Thyroid gland (tissue), 4 donors: ENCODE measurements at regions not wholly inside any gene's neighbourhood (a gene's known extent, or its start where the extent isn't known, plus 50 kb on each side); places are given as distances from the start of the nearest gene placed in this dataset.

Experiments
- DNase-seq, 2 donors: peaks; one replicate each; pipeline ENCODE4 v3.0.0-alpha.2; 2019
- H3K27ac ChIP-seq, 3 donors: fragments of 200-600 bp; sonication (generic); 1 replicate in 2 of 3; 2 replicates in 1 of 3; pipeline ENCODE4 v1.5.1; 2016 to 2019; ENCODE audit warnings: mild to moderate bottlenecking in 1 of 3, moderate library complexity in 1 of 3
- H3K27me3 ChIP-seq: fragments of 200-600 bp; sonication (generic); one replicate; pipeline ENCODE4 v1.5.1; 2019
- H3K36me3 ChIP-seq, 2 donors: fragments of 200-600 bp; sonication (generic); one replicate each; pipeline ENCODE4 v1.5.1; 2016 to 2019
- H3K4me1 ChIP-seq, 2 donors: fragments of 200-600 bp; sonication (generic); one replicate each; pipeline ENCODE4 v1.5.1; 2017 to 2019
- H3K4me3 ChIP-seq, 3 donors: fragments of 200-600 bp; sonication (generic); replicated peaks in 1 of 3; 1 replicate in 2 of 3; 2 replicates in 1 of 3; pipeline ENCODE4 v1.5.1; 2016; ENCODE audit warnings: mild to moderate bottlenecking in 1 of 3
- H3K9me3 ChIP-seq: fragments of 200-600 bp; sonication (generic); one replicate; pipeline ENCODE4 v1.5.1; 2017
- CTCF ChIP-seq, 6 experiments: fragments of 200-600 bp in 3 of 6; fragments of 450-650 bp in 3 of 6; sonication (generic) in 3 of 6; IDR thresholded peaks; one replicate each; pipeline ENCODE4 v1.5.1; 2016 to 2019; ENCODE audit warnings: antibody characterized with exemption in 6 of 6, mild to moderate bottlenecking in 2 of 6, inconsistent platforms in 1 of 6, moderate library complexity in 1 of 6
- POLR2A ChIP-seq, 2 donors: fragments of 450-650 bp; IDR thresholded peaks; one replicate each; pipeline ENCODE4 v1.6.1; 2017; ENCODE audit warnings: antibody characterized with exemption in 2 of 2, mild to moderate bottlenecking in 2 of 2, moderate library complexity in 1 of 2
- whole genome bisulfite sequencing, 2 donors: methylation state at CpG; one replicate each; pipeline ENCODE4 v1.1.5; 2017; 5-methylcytosine and 5-hydroxymethylcytosine counted together
- intact Hi-C: fragments of 100-400 bp; cut with DNase I; formaldehyde crosslinking; loops from one replicate; pipeline ENCODE4 v1.15.1; 2023

GRCh38 chr13:99843872-99844271 is 127.7 kb downstream of the ZIC5 start:
- H3K4me3 ChIP-seq = no peak overlapping the region
- H3K36me3 ChIP-seq = no peaks in the 10 kb centered on the region
- 82 to 92% methylated on average over 9 of the region's 9 CpGs for WGBS, 2 donors
- no peak for TF ChIP-seq CTCF (IDR thresholded peaks at IDR 0.05)
- no peak for TF ChIP-seq POLR2A (IDR thresholded peaks at IDR 0.05)
- H3K9me3 ChIP-seq = no peaks in the 10 kb centered on the region
- H3K27me3 ChIP-seq = no peaks in the 10 kb centered on the region
- no peak overlapping the region for H3K27ac ChIP-seq
- H3K4me1 ChIP-seq = no peaks in the 10 kb centered on the region
- intact Hi-C loops = no loop called here
- DNase-seq = no peak

GRCh38 chr13:99842405-99842804 is 129.2 kb downstream of the ZIC5 start:
- no peak for DNase-seq
- 46 to 53% methylated on average over 1 of the region's 1 CpG for WGBS, 2 donors
- TF ChIP-seq POLR2A (IDR thresholded peaks at IDR 0.05) (no peak), CTCF (IDR thresholded peaks at IDR 0.05) (no peak)
- Histone ChIP-seq H3K27ac (no peak overlapping the region), H3K4me3 (no peak overlapping the region), H3K36me3 (no peaks in the 10 kb centered on the region), H3K27me3 (no peaks in the 10 kb centered on the region), H3K4me1 (no peaks in the 10 kb centered on the region), H3K9me3 (no peaks in the 10 kb centered on the region)
- intact Hi-C loops = no loop called here

- DNase-seq = no peak
- no peak overlapping the region for H3K4me3 ChIP-seq
- no peaks in the 10 kb centered on the region for H3K27me3 ChIP-seq
- H3K36me3 ChIP-seq = no peaks in the 10 kb centered on the region
- intact Hi-C loops = no loop called here
- WGBS, 2 donors = 88 to 93% methylated on average over 4 of the region's 4 CpGs
- H3K27ac ChIP-seq = no peak overlapping the region
- no peaks in the 10 kb centered on the region for H3K9me3 ChIP-seq
- no peaks in the 10 kb centered on the region for H3K4me1 ChIP-seq
- TF ChIP-seq CTCF (IDR thresholded peaks at IDR 0.05) (no peak), POLR2A (IDR thresholded peaks at IDR 0.05) (no peak)
Observed at GRCh38 chr13:99836291-99836690, 135.3 kb downstream of the ZIC5 start.

GRCh38 chr13:99835442-99835841 is 136.1 kb downstream of the ZIC5 start:
- intact Hi-C loops = no loop called here
- Histone ChIP-seq H3K4me1 (no peaks in the 10 kb centered on the region), H3K9me3 (no peaks in the 10 kb centered on the region), H3K36me3 (no peaks in the 10 kb centered on the region), H3K27ac (no peak overlapping the region), H3K4me3 (no peak overlapping the region), H3K27me3 (no peaks in the 10 kb centered on the region)
- TF ChIP-seq CTCF (IDR thresholded peaks at IDR 0.05) (no peak), POLR2A (IDR thresholded peaks at IDR 0.05) (no peak)
- 78 to 79% methylated on average over 1 of the region's 1 CpG for WGBS, 2 donors
- no peak for DNase-seq

GRCh38 chr13:99834246-99834645 is 137.3 kb downstream of the ZIC5 start:
- no peak overlapping the region for H3K4me3 ChIP-seq
- no peak overlapping the region for H3K27ac ChIP-seq
- H3K4me1 ChIP-seq = no peaks in the 10 kb centered on the region
- intact Hi-C loops = no loop called here
- H3K36me3 ChIP-seq = no peaks in the 10 kb centered on the region
- 90 to 91% methylated on average over 3 of the region's 3 CpGs for WGBS, 2 donors
- H3K27me3 ChIP-seq = no peaks in the 10 kb centered on the region
- H3K9me3 ChIP-seq = no peaks in the 10 kb centered on the region
- no peak for TF ChIP-seq POLR2A (IDR thresholded peaks at IDR 0.05)
- TF ChIP-seq CTCF (IDR thresholded peaks at IDR 0.05) = no peak
- DNase-seq = no peak
